Spinal cord (tissue), 9 donors: ENCODE measurements at regions not wholly inside any gene's neighbourhood (a gene's known extent, or its start where the extent isn't known, plus 50 kb on each side); places are given as distances from the start of the nearest gene placed in this dataset.

Experiments used
- DNase-seq, 6 donors: peaks; one replicate each; pipeline versions ENCODE4 v3.0.0 to v3.0.0-alpha.2; 2013 to 2015; ENCODE audit warnings: low spot score in 6 of 6, low read depth in 4 of 6
- H3K27ac ChIP-seq: one replicate; pipeline ENCODE4 v1.5.1; 2013; ENCODE audit warnings: low read depth, low read length, control low read depth
- H3K27me3 ChIP-seq: one replicate; pipeline ENCODE4 v1.6.1; 2013; ENCODE audit warnings: low read length; ENCODE audit not compliant: control insufficient read depth, insufficient read depth
- H3K36me3 ChIP-seq: one replicate; pipeline ENCODE4 v1.6.1; 2013; ENCODE audit warnings: low read length; ENCODE audit not compliant: control insufficient read depth, insufficient read depth
- H3K4me1 ChIP-seq: one replicate; pipeline ENCODE4 v1.6.1; 2013; ENCODE audit warnings: low read length; ENCODE audit not compliant: control insufficient read depth, insufficient read depth
- H3K4me3 ChIP-seq: one replicate; pipeline ENCODE4 v1.5.1; 2013; ENCODE audit warnings: low read depth, low read length, control low read depth
- H3K9me3 ChIP-seq: one replicate; pipeline ENCODE4 v1.6.1; 2013; ENCODE audit warnings: low read length; ENCODE audit not compliant: control insufficient read depth, insufficient read depth
- WGBS: methylation state at CpG from one replicate; pipeline ENCODE4 v1.1.5; 2013; ENCODE audit warnings: missing lambda C conversion rate; ENCODE audit not compliant: insufficient coverage; 5-methylcytosine and 5-hydroxymethylcytosine counted together
- donor health status: healthy.

- Histone ChIP-seq H3K4me3 (no peak overlapping the region), H3K27ac (no peak overlapping the region), H3K27me3 (no peaks in the 10 kb centered on the region), H3K36me3 (no peaks in the 10 kb centered on the region), H3K9me3 (no peaks in the 10 kb centered on the region), H3K4me1 (no peaks in the 10 kb centered on the region)
- WGBS, result 78% methylated on average over 7 of the region's 9 CpGs
- no peak for DNase-seq
Observed at GRCh38 chr4:152269448-152270191, 266.3 kb downstream of the FBXW7 start.

GRCh38 chr4:152267811-152268210 lies 268.1 kb downstream of the FBXW7 start:
- H3K27me3 ChIP-seq, result no peaks in the 10 kb centered on the region
- DNase-seq, result no peak
- H3K4me1 ChIP-seq, result no peaks in the 10 kb centered on the region
- H3K27ac ChIP-seq, result no peak overlapping the region
- no peaks in the 10 kb centered on the region for H3K36me3 ChIP-seq
- H3K9me3 ChIP-seq, result no peaks in the 10 kb centered on the region
- WGBS, result 86% methylated on average over 2 of the region's 3 CpGs
- H3K4me3 ChIP-seq, result no peak overlapping the region

- Histone ChIP-seq H3K27me3 (no peaks in the 10 kb centered on the region), H3K27ac (no peak overlapping the region)
- 94% methylated on average over 2 of the region's 3 CpGs for WGBS
Observed at GRCh38 chr4:152266831-152267480, 268.9 kb downstream of the FBXW7 start.

GRCh38 chr4:152265149-152265621 lies 270.7 kb downstream of the FBXW7 start:
- H3K27me3 ChIP-seq, result no peaks in the 10 kb centered on the region
- H3K27ac ChIP-seq, result no peak overlapping the region
- peak in 1 of 6 donors; percentile 81 for DNase-seq
- H3K4me1 ChIP-seq, result no peaks in the 10 kb centered on the region
- no peaks in the 10 kb centered on the region for H3K9me3 ChIP-seq
- H3K4me3 ChIP-seq, result no peak overlapping the region
- no peaks in the 10 kb centered on the region for H3K36me3 ChIP-seq
- WGBS, result 57% methylated on average over 7 of the region's 14 CpGs

More at GRCh38 chr4:152266831-152267480, 268.9 kb downstream of the FBXW7 start:
- H3K36me3 ChIP-seq, result no peaks in the 10 kb centered on the region
- no peak overlapping the region for H3K4me3 ChIP-seq
- H3K4me1 ChIP-seq, result no peaks in the 10 kb centered on the region
- no peak for DNase-seq
- no peaks in the 10 kb centered on the region for H3K9me3 ChIP-seq

- no peaks in the 10 kb centered on the region for H3K27me3 ChIP-seq
- no peak overlapping the region for H3K4me3 ChIP-seq
- 96% methylated on average over 5 of the region's 5 CpGs for WGBS
- DNase-seq, result no peak
- H3K27ac ChIP-seq, result no peak overlapping the region
- H3K9me3 ChIP-seq, result no peaks in the 10 kb centered on the region
- no peaks in the 10 kb centered on the region for H3K36me3 ChIP-seq
- H3K4me1 ChIP-seq, result no peaks in the 10 kb centered on the region
Observed at GRCh38 chr4:152264106-152264505, 271.8 kb downstream of the FBXW7 start.

GRCh38 chr4:152259866-152260265 lies 276.0 kb downstream of the FBXW7 start:
- Histone ChIP-seq H3K27me3 (peaks cover 2% of the 10 kb centered on the region), H3K9me3 (no peaks in the 10 kb centered on the region), H3K27ac (no peak overlapping the region), H3K4me1 (peaks cover 3% of the 10 kb centered on the region), H3K4me3 (no peak overlapping the region), H3K36me3 (no peaks in the 10 kb centered on the region)
- WGBS, result no CpG with 5 or more reads among the region's 1 CpG
- DNase-seq, result no peak

- H3K4me1 ChIP-seq, result peaks cover 3% of the 10 kb centered on the region
- DNase-seq, result no peak
- no peaks in the 10 kb centered on the region for H3K9me3 ChIP-seq
- H3K27me3 ChIP-seq, result peaks cover 2% of the 10 kb centered on the region
- WGBS, result 60% methylated on average over 6 of the region's 8 CpGs
- no peaks in the 10 kb centered on the region for H3K36me3 ChIP-seq
- H3K27ac ChIP-seq, result no peak overlapping the region
- no peak overlapping the region for H3K4me3 ChIP-seq
Observed at GRCh38 chr4:152258804-152259708, 276.8 kb downstream of the FBXW7 start.

- no peaks in the 10 kb centered on the region for H3K9me3 ChIP-seq
- peaks cover 3% of the 10 kb centered on the region for H3K4me1 ChIP-seq
- H3K27me3 ChIP-seq, result peaks cover 2% of the 10 kb centered on the region
- no peaks in the 10 kb centered on the region for H3K36me3 ChIP-seq
- H3K27ac ChIP-seq, result no peak overlapping the region
- no CpG with 5 or more reads among the region's 5 CpGs for WGBS
- H3K4me3 ChIP-seq, result no peak overlapping the region
- no peak for DNase-seq
Observed at GRCh38 chr4:152258391-152258790, 277.5 kb downstream of the FBXW7 start.

GRCh38 chr4:152257601-152258066 lies 278.3 kb downstream of the FBXW7 start:
- H3K9me3 ChIP-seq, result peaks cover 1% of the 10 kb centered on the region
- DNase-seq, result no peak
- peaks cover 3% of the 10 kb centered on the region for H3K4me1 ChIP-seq
- 70% methylated on average over 2 of the region's 5 CpGs for WGBS
- peaks cover 2% of the 10 kb centered on the region for H3K27me3 ChIP-seq
- no peak overlapping the region for H3K27ac ChIP-seq
- H3K36me3 ChIP-seq, result no peaks in the 10 kb centered on the region
- no peak overlapping the region for H3K4me3 ChIP-seq
